ENCODE measurements at regions not wholly inside any gene's neighbourhood (a gene's known extent, or its start where the extent isn't known, plus 50 kb on each side); places are given as distances from the start of the nearest gene placed in this dataset.

GRCh38 chr10:52889611-52890010 is 117.0 kb upstream of the MBL2 start:
- intact Hi-C loops (cut with micrococcal nuclease) = no loop called here
- no peak overlapping the region for H3K27ac ChIP-seq (ENCODE audit: low read depth, low read length)
- ChIA-PET RAD21 (ENCODE audit: low non-redundant PET in 1 of 2, low total read pairs in 2 of 2, uncharacterized antibody in 2 of 2, unreplicated experiment in 2 of 2) (no interaction called here), POLR2A (no interaction called here), CTCF (no interaction called here)
- no peak overlapping the region for H3K4me3 ChIP-seq (replicated peaks in 1 of 2; ENCODE audit: low read depth in 1 of 2, low read length in 2 of 2)
- no peak overlapping the region for H2AFZ ChIP-seq (ENCODE audit: low read depth, low read length, poor library complexity, severe bottlenecking)
- no peaks in the 10 kb centered on the region for H3K36me3 ChIP-seq (ENCODE audit: control insufficient read depth in 1 of 2, insufficient read depth in 2 of 2, low read length in 2 of 2)
- H3K9ac ChIP-seq (ENCODE audit: low read length) = no peak overlapping the region
- TF ChIP-seq JUND (IDR thresholded peaks at IDR 0.05) (no peak), EZH2 (IDR thresholded peaks at IDR 0.05) (no peak), REST (IDR thresholded peaks at IDR 0.05; ENCODE audit: low read depth) (no peak), EGR1 (IDR thresholded peaks at IDR 0.05; ENCODE audit: low read depth) (no peak), SIN3A (IDR thresholded peaks at IDR 0.05; ENCODE audit: low read depth) (no peak), POLR2AphosphoS5 (IDR thresholded peaks at IDR 0.05; ENCODE audit: low read depth, low read length) (no peak), FOSL1 (IDR thresholded peaks at IDR 0.05; ENCODE audit: low read depth) (no peak), CBX3 (IDR thresholded peaks at IDR 0.05; ENCODE audit: low read depth) (no peak), RAD21 (IDR thresholded peaks at IDR 0.05; ENCODE audit: low read depth) (no peak), SP1 (IDR thresholded peaks at IDR 0.05; ENCODE audit: low read depth) (no peak), SRF (IDR thresholded peaks at IDR 0.05; ENCODE audit: low read depth) (no peak)
- TF ChIP-seq, protein P1, sequence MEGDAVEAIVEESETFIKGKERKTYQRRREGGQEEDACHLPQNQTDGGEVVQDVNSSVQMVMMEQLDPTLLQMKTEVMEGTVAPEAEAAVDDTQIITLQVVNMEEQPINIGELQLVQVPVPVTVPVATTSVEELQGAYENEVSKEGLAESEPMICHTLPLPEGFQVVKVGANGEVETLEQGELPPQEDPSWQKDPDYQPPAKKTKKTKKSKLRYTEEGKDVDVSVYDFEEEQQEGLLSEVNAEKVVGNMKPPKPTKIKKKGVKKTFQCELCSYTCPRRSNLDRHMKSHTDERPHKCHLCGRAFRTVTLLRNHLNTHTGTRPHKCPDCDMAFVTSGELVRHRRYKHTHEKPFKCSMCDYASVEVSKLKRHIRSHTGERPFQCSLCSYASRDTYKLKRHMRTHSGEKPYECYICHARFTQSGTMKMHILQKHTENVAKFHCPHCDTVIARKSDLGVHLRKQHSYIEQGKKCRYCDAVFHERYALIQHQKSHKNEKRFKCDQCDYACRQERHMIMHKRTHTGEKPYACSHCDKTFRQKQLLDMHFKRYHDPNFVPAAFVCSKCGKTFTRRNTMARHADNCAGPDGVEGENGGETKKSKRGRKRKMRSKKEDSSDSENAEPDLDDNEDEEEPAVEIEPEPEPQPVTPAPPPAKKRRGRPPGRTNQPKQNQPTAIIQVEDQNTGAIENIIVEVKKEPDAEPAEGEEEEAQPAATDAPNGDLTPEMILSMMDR (IDR thresholded peaks at IDR 0.05 in 2 of 3, conservative IDR thresholded peaks at IDR 0.05 in 1 of 3; ENCODE audit: borderline replicate concordance in 1 of 3, insufficient read depth in 1 of 3, low read depth in 2 of 3, low read length in 2 of 3) = no peak
- TF ChIP-seq, protein P2, sequence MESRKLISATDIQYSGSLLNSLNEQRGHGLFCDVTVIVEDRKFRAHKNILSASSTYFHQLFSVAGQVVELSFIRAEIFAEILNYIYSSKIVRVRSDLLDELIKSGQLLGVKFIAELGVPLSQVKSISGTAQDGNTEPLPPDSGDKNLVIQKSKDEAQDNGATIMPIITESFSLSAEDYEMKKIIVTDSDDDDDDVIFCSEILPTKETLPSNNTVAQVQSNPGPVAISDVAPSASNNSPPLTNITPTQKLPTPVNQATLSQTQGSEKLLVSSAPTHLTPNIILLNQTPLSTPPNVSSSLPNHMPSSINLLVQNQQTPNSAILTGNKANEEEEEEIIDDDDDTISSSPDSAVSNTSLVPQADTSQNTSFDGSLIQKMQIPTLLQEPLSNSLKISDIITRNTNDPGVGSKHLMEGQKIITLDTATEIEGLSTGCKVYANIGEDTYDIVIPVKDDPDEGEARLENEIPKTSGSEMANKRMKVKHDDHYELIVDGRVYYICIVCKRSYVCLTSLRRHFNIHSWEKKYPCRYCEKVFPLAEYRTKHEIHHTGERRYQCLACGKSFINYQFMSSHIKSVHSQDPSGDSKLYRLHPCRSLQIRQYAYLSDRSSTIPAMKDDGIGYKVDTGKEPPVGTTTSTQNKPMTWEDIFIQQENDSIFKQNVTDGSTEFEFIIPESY (IDR thresholded peaks at IDR 0.05; ENCODE audit: extremely low read depth, insufficient replicate concordance, low read length) = no peak
- DNase-seq (ENCODE audit: low read depth, low spot score) (no peak), ATAC-seq (no peak)
- no peaks in the 10 kb centered on the region for H4K20me1 ChIP-seq (ENCODE audit: insufficient read depth)
- no peaks in the 10 kb centered on the region for H3K79me2 ChIP-seq (ENCODE audit: insufficient read depth, low read length)
- no peaks in the 10 kb centered on the region for H3K9me3 ChIP-seq (ENCODE audit: control insufficient read depth in 1 of 2, insufficient read depth in 1 of 2, low read depth in 1 of 2, low read length in 2 of 2)
- no peaks in the 10 kb centered on the region for H3K4me1 ChIP-seq (ENCODE audit: control insufficient read depth in 1 of 2, insufficient read depth in 2 of 2, low read length in 2 of 2)
- H3K4me2 ChIP-seq (ENCODE audit: low read length) = no peak overlapping the region
- H3K27me3 ChIP-seq (ENCODE audit: insufficient read depth, low read length) = no peaks in the 10 kb centered on the region
- H3K9me2 ChIP-seq (ENCODE audit: insufficient read depth) = no peaks in the 10 kb centered on the region
- no TSS peak for BruUV-seq (replicated peaks)
